ENCODE measurements at regions not wholly inside any gene's neighbourhood (a gene's known extent, or its start where the extent isn't known, plus 50 kb on each side); places are given as distances from the start of the nearest gene placed in this dataset.

DNA sequence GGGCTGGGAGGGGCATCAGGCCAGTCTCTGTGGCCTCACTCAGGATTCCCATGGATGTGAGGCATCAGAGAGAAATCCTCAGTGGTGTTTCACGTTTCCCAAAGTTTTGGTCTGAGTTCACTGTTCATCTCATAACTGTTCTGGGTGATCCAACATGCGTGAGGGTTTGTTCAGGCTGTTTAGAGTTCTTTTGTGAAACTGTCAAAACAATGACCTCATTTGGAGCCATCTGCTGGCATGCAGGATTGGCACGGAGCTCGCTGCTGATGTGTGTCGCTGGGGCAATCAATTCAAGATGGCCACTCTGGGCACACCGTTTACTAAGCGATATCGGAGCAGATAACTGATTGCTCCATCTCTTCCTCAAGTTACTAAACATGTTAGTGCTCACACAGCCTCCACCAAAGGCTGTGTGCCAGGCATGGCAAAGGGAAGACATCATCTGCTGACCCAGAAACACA is 365.6 kb downstream of the WDR11 start:
- Mint-ChIP-seq H3K9me3 (peaks cover 2% of the 10 kb centered on the region), H3K36me3 (ENCODE audit: low read depth) (no peaks in the 10 kb centered on the region), H3K4me1 (peaks cover 8% of the 10 kb centered on the region), H3K4me3 (no peak overlapping the region), H3K27me3 (ENCODE audit: low read depth) (peaks cover 27% of the 10 kb centered on the region), H3K27ac (no peak overlapping the region)
- TF ChIP-seq, protein P1, sequence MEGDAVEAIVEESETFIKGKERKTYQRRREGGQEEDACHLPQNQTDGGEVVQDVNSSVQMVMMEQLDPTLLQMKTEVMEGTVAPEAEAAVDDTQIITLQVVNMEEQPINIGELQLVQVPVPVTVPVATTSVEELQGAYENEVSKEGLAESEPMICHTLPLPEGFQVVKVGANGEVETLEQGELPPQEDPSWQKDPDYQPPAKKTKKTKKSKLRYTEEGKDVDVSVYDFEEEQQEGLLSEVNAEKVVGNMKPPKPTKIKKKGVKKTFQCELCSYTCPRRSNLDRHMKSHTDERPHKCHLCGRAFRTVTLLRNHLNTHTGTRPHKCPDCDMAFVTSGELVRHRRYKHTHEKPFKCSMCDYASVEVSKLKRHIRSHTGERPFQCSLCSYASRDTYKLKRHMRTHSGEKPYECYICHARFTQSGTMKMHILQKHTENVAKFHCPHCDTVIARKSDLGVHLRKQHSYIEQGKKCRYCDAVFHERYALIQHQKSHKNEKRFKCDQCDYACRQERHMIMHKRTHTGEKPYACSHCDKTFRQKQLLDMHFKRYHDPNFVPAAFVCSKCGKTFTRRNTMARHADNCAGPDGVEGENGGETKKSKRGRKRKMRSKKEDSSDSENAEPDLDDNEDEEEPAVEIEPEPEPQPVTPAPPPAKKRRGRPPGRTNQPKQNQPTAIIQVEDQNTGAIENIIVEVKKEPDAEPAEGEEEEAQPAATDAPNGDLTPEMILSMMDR (IDR thresholded peaks at IDR 0.05; ENCODE audit: unreplicated experiment in 3 of 3) = no peak

DNA sequence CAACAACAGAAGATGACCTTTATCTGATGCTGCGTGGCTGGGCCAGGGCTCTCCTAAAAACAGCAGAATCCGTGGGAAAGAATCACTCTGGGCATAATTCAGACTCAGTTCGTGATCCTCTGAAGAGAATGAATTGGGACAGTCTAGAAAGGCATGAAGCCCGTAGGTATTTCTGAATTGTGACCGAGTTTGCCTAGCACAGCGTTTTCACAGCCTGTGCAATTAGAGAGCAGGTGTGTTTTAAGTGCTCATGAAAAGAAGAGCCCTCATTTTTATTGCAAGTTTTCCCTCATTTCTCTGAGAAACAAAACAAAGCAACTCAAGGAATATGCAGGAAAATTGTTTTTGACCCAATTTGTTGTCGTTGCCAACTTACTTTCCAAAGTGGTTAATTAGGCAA is 366.2 kb downstream of the WDR11 start:
- Mint-ChIP-seq H3K9me3 (peaks cover 2% of the 10 kb centered on the region), H3K27ac (no peak overlapping the region), H3K27me3 (ENCODE audit: low read depth) (peaks cover 27% of the 10 kb centered on the region), H3K4me1 (peaks cover 8% of the 10 kb centered on the region), H3K36me3 (ENCODE audit: low read depth) (no peaks in the 10 kb centered on the region), H3K4me3 (no peak overlapping the region)
- TF ChIP-seq, protein P1 (IDR thresholded peaks at IDR 0.05; ENCODE audit: unreplicated experiment in 3 of 3) = no peak

DNA sequence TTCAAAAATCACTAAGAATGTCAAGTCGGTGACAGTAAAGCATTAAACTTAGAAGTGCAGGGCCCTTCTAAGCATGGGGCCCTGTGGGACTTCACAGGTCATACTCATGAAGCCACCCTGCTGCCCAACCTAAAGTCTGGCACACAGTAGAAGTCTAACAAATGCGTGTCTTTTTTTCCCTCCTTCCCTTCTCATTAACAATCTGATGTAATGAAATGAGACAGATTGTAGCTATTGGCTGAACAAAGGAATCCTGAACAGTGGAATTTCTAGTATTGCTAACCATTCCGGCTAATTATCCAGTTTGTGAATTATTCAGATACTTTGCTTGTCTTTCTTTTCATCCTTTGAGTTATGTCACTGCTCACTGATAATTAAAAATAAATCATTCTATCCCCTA is 369.9 kb downstream of the WDR11 start:
- H3K4me3 Mint-ChIP-seq = no peak overlapping the region
- H3K4me1 Mint-ChIP-seq = peaks cover 8% of the 10 kb centered on the region
- no peaks in the 10 kb centered on the region for H3K9me3 Mint-ChIP-seq
- no peaks in the 10 kb centered on the region for H3K36me3 Mint-ChIP-seq (ENCODE audit: low read depth)
- H3K27me3 Mint-ChIP-seq (ENCODE audit: low read depth) = peaks cover 31% of the 10 kb centered on the region
- TF ChIP-seq, protein P1 (IDR thresholded peaks at IDR 0.05; ENCODE audit: unreplicated experiment in 3 of 3) = no peak
- no peak overlapping the region for H3K27ac Mint-ChIP-seq

DNA sequence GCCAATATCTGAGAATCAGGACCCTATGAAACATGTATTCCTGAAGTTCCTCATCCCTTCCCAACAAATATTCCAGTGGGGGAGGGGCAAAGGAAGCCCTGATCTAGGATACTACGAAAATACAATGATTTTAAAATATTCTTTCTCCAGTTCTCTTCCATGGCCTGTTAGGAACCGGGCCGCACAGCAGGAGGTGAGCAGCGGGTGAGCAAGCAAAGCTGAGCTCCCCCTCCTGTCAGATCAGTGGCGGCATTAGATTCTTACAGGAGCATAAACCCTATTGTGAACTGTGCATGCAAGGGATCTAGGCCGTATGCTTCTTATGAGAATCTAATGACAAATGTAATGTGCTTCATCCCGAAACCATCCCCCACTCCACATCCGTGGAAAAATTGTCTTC is 370.8 kb downstream of the WDR11 start:
- Mint-ChIP-seq H3K4me3 (no peak overlapping the region), H3K27me3 (ENCODE audit: low read depth) (peaks cover 28% of the 10 kb centered on the region), H3K4me1 (peaks cover 6% of the 10 kb centered on the region), H3K9me3 (no peaks in the 10 kb centered on the region), H3K36me3 (ENCODE audit: low read depth) (no peaks in the 10 kb centered on the region), H3K27ac (no peak overlapping the region)
- TF ChIP-seq, protein P1 (IDR thresholded peaks at IDR 0.05; ENCODE audit: unreplicated experiment in 3 of 3) = no peak

DNA sequence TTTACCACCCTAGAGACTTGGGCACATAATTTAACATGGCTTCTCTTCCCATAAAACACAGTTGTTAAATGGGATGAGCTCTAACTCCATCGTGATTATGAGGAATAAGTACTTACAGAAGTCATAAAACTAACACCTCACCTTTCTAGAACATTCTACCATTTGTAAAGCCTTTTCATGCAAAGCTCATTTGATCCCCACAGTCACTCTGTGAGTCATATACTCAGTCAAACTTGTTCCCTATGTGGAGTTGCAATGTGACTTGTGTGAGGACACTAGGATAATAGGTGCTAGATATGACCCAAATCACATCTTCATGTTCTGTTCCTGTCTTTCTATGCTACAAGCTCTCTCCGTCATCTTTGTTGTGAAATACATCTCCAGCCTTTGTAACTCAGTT is 371.7 kb downstream of the WDR11 start:
- H3K27ac Mint-ChIP-seq = no peak overlapping the region
- TF ChIP-seq, protein P1 (IDR thresholded peaks at IDR 0.05; ENCODE audit: unreplicated experiment in 3 of 3) = no peak
- no peaks in the 10 kb centered on the region for H3K9me3 Mint-ChIP-seq
- no peak overlapping the region for H3K4me3 Mint-ChIP-seq
- peaks cover 23% of the 10 kb centered on the region for H3K27me3 Mint-ChIP-seq (ENCODE audit: low read depth)
- H3K4me1 Mint-ChIP-seq = peaks cover 1% of the 10 kb centered on the region
- no peaks in the 10 kb centered on the region for H3K36me3 Mint-ChIP-seq (ENCODE audit: low read depth)

DNA sequence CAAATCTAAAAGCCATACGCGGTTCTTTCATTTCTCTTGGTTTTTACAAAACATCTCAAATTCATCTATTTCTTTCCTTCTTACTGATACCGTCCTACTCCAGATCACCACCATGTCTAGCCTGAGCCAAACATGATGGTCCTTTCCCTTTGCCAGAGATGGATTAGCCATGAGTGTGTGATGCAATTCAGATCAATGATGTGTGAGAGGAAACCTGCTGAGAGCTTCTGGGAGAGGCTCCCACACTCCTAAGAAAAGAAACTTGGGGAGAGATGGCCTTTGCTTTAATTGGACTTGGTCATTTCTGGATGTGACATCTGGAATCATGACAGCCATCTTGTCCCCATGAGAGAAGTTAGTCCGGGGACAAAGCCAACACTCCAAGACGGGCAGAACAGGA is 367.2 kb downstream of the FGFR2 start:
- no peak overlapping the region for H3K27ac Mint-ChIP-seq
- no peaks in the 10 kb centered on the region for H3K4me1 Mint-ChIP-seq
- TF ChIP-seq, protein P1 (IDR thresholded peaks at IDR 0.05; ENCODE audit: unreplicated experiment in 3 of 3) = no peak
- peaks cover 9% of the 10 kb centered on the region for H3K9me3 Mint-ChIP-seq
- no peak overlapping the region for H3K4me3 Mint-ChIP-seq
- H3K27me3 Mint-ChIP-seq (ENCODE audit: low read depth) = peaks cover 4% of the 10 kb centered on the region
- no peaks in the 10 kb centered on the region for H3K36me3 Mint-ChIP-seq (ENCODE audit: low read depth)

All from nephron (organoid).